Aorta (tissue), 5 donors: ENCODE measurements at regions not wholly inside any gene's neighbourhood (a gene's known extent, or its start where the extent isn't known, plus 50 kb on each side); places are given as distances from the start of the nearest gene placed in this dataset.
A peak's percentile ranks its signal among the peaks of the same experiment; 100 is the strongest.
"Not testable (repeated sequence)": the region's sequence is repeated elsewhere in the genome, so short reads cannot be mapped to it uniquely, and the experiment has no call there.

Source experiments
- ATAC-seq: fragments of 200-7000 bp; cut with Tn5 transposase; one replicate; pipeline ENCODE4 v1.9.1; 2022; ENCODE audit warnings: moderate library complexity; ENCODE audit not compliant: low FRiP score
- DNase-seq, 2 donors: peaks; one replicate each; pipeline ENCODE4 v3.0.0-alpha.2; 2020
- H3K27ac ChIP-seq, 2 donors: one replicate each; pipeline ENCODE4 v1.5.1; 2013; ENCODE audit warnings: low read length in 2 of 2, mild to moderate bottlenecking in 2 of 2, moderate library complexity in 2 of 2, control low read depth in 1 of 2, inconsistent platforms in 1 of 2, low read depth in 1 of 2
- H3K27me3 ChIP-seq, 2 donors: one replicate each; pipeline ENCODE4 v1.6.1; 2013; ENCODE audit warnings: control low read depth in 1 of 2, low read length in 1 of 2, mild to moderate bottlenecking in 1 of 2, moderate library complexity in 1 of 2; ENCODE audit not compliant: insufficient read depth in 2 of 2, control insufficient read depth in 1 of 2
- H3K36me3 ChIP-seq, 2 donors: one replicate each; pipeline ENCODE4 v1.6.1; 2013; ENCODE audit warnings: control low read depth in 1 of 2, low read length in 1 of 2, mild to moderate bottlenecking in 1 of 2; ENCODE audit not compliant: insufficient read depth in 2 of 2, control insufficient read depth in 1 of 2
- H3K4me1 ChIP-seq, 2 donors: one replicate each; pipeline ENCODE4 v1.6.1; 2013; ENCODE audit warnings: low read length in 2 of 2, control low read depth in 1 of 2, mild to moderate bottlenecking in 1 of 2, moderate library complexity in 1 of 2; ENCODE audit not compliant: insufficient read depth in 2 of 2, control insufficient read depth in 1 of 2
- H3K4me3 ChIP-seq, 2 donors: one replicate each; pipeline ENCODE4 v1.5.1; 2013; ENCODE audit warnings: low read length in 2 of 2, control low read depth in 1 of 2, mild to moderate bottlenecking in 1 of 2
- H3K9me3 ChIP-seq: one replicate; pipeline ENCODE4 v1.6.1; 2013; ENCODE audit warnings: mild to moderate bottlenecking, low read length; ENCODE audit not compliant: control insufficient read depth
- WGBS, 2 donors: extraction: QIAGEN DNeasy Blood & Tissue Kit; methylation state at CpG; one replicate each; pipeline ENCODE4 v1.1.7; 2013; 5-methylcytosine and 5-hydroxymethylcytosine counted together
- intact Hi-C, 2 donors: fragments of 100-400 bp; cut with DNase I; formaldehyde crosslinking; loops; one replicate each; pipeline versions ENCODE4 v1.14.2 to v1.15.0; 2022
- donor health status: healthy with polysubstance abuse.
- donor health status: Bipolar disorder and iron deficiency.
- donor health status: DM: no; HTN: no; CAD: no.
- donor health status: DM: no; HTN: no; CAD: no.
- donor health status: DM: yes; HTN: yes; CAD: no.

DNA sequence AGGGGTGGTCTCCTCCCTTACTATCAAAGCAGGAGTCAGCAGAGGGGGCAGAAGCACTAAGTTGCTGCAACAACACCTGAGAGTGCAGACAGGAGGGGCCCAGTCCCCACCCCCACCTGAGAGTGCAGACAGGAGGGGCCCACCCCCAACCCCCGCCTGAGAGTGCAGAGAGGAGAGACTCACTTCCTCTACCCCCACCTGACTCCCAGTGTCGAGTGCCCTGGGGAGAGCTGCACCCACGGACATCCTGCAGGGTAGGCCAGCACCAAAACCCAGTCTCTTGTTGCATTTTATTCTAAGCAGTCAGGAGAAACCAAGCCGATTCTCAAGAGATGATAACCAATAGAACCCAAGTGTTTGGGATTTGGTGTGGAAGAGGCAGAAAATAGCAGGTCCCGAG is 78.4 kb downstream of the NAPG start:
- Histone ChIP-seq H3K9me3 (peaks cover 3% of the 10 kb centered on the region), H3K4me1 (no peaks in the 10 kb centered on the region), H3K27ac (no peak overlapping the region), H3K4me3 (no peak overlapping the region), H3K27me3 (no peaks in the 10 kb centered on the region), H3K36me3 (no peaks in the 10 kb centered on the region)
- ATAC-seq, result no peak
- DNase-seq, result no peak
- 88 to 92% methylated on average over 5 of the region's 5 CpGs for WGBS, 2 donors
- intact Hi-C loops, result no loop called here

GRCh38 chr18:10606881-10607280 is 81.1 kb downstream of the NAPG start:
- H3K36me3 ChIP-seq, H3K4me1 ChIP-seq, H3K9me3 ChIP-seq, ATAC-seq, H3K27me3 ChIP-seq, intact Hi-C loops, H3K27ac ChIP-seq, DNase-seq, H3K4me3 ChIP-seq: not testable (repeated sequence)
- WGBS, 2 donors, result 22 to 44% methylated on average over 5 of the region's 5 CpGs

DNA sequence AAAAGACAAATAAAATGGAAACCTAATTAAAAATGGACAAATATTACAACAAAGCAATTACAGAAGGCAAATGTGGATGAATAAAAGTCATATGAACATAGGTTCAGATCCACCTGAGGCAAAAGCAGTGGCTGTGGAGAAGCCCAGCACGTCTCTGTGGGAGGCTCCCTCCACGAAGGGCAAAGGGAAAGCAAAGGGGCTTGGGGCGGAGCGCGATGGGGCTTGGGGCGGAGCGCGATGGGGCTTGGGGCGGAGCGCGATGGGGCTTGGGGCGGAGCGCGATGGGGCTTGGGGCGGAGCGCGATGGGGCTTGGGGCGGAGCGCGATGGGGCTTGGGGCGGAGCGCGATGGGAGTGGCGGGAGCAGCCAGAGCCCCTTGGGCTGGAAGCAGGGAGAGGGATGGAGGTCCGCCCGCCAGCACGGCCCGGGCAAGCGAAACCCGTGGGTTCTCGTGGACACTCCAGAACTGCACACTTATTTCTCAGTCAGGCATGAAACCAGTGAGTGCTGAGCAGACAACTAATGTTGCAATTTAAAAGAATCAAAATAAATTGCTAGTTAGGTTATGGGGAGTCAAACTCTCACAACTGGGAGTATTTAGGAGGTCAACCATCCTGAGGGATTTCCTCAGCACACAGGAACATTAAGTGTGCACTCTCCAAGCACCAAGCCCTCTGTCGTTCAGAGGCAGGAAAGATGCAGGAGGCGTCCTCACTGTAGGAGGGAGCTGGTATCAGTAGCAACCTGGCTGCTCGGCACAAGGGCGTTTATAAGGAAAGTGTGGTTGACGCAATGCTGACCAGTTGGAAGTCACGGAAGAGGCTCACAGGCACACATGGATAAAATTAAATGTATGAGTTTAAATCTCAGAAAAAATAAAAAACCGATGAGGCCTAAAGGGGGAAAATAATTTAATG is 81.8 kb downstream of the NAPG start:
- H3K27ac ChIP-seq, H3K4me1 ChIP-seq, DNase-seq, H3K27me3 ChIP-seq, intact Hi-C loops, H3K4me3 ChIP-seq, H3K9me3 ChIP-seq, H3K36me3 ChIP-seq: not testable (repeated sequence)
- ATAC-seq, result peak; percentile 74
- 66 to 69% methylated on average over 13 to 35 of the region's 38 CpGs for WGBS, 2 donors

- ATAC-seq, H3K4me1 ChIP-seq, H3K9me3 ChIP-seq, DNase-seq, H3K4me3 ChIP-seq, intact Hi-C loops, H3K27ac ChIP-seq, H3K27me3 ChIP-seq, H3K36me3 ChIP-seq: not testable (repeated sequence)
- WGBS, 2 donors, result 69 to 74% methylated on average over 3 of the region's 3 CpGs
Measured at GRCh38 chr18:10608450-10608849, 82.6 kb downstream of the NAPG start.

GRCh38 chr18:10609046-10609445 is 83.2 kb downstream of the NAPG start:
- DNase-seq, H3K4me1 ChIP-seq, H3K27ac ChIP-seq, ATAC-seq, H3K36me3 ChIP-seq, H3K27me3 ChIP-seq, H3K9me3 ChIP-seq, H3K4me3 ChIP-seq, intact Hi-C loops: not testable (repeated sequence)
- 76 to 84% methylated on average over 3 to 4 of the region's 4 CpGs for WGBS, 2 donors

DNA sequence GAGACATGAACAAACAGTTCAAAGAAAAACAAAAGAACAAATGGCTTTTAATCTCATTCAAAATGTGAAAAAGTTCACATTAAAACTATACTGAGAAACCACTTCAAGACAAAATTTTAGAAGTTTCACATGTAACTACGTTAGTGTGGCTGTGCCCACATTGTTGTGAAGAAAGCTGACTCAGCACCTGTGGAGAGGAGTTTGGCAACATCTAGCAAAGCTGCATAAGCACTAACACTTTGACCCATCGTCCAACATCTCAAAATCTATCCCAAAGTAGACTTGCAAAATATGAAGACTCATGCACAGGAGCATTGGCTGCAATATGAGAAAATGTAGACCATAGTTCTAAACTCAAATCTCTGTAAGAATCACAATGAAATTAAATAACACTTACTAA is 87.4 kb downstream of the NAPG start:
- DNase-seq, intact Hi-C loops, H3K27ac ChIP-seq, H3K27me3 ChIP-seq, H3K9me3 ChIP-seq, ATAC-seq, H3K4me1 ChIP-seq, H3K4me3 ChIP-seq, H3K36me3 ChIP-seq: not testable (repeated sequence)
- WGBS, 2 donors, result 43 to 51% methylated on average over 1 of the region's 2 CpGs

- H3K4me1 ChIP-seq, DNase-seq, intact Hi-C loops, H3K27me3 ChIP-seq, H3K36me3 ChIP-seq, H3K9me3 ChIP-seq, H3K27ac ChIP-seq, H3K4me3 ChIP-seq, ATAC-seq: not testable (repeated sequence)
- 76% methylated on average over 4 of the region's 4 CpGs for WGBS, 2 donors
Measured at GRCh38 chr18:10616714-10617113, 90.9 kb downstream of the NAPG start.

- H3K9me3 ChIP-seq, DNase-seq, H3K27me3 ChIP-seq, H3K4me1 ChIP-seq, H3K36me3 ChIP-seq, H3K27ac ChIP-seq, intact Hi-C loops, ATAC-seq, H3K4me3 ChIP-seq: not testable (repeated sequence)
- 72 to 86% methylated on average over 2 of the region's 4 CpGs for WGBS, 2 donors
Measured at GRCh38 chr18:10618797-10619196, 93.0 kb downstream of the NAPG start.

DNA sequence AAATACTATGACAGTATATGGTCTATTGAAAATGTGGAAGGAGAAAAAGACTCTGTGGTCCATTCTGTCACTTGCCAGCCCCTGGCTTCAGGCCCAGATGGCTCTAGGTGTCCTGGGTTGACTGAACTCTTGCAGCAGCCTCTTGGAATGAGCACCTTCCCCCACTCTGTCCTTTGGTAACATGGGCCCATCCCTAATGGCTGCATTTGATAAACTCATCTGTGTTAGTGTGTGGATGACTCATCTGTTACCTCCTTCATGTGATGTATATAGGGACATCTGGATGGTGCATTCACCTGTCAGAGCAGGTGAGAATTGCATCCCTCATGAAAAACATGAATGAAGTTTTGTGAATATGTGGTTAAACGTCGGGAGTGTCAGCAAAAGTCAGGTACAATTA is 93.5 kb downstream of the NAPG start:
- H3K36me3 ChIP-seq, H3K9me3 ChIP-seq, ATAC-seq, intact Hi-C loops, H3K27me3 ChIP-seq, H3K4me3 ChIP-seq, H3K4me1 ChIP-seq, DNase-seq, H3K27ac ChIP-seq: not testable (repeated sequence)
- WGBS, 2 donors, result 87 to 91% methylated on average over 2 of the region's 2 CpGs
